ENCODE measurements at regions not wholly inside any gene's neighbourhood (a gene's known extent, or its start where the extent isn't known, plus 50 kb on each side); places are given as distances from the start of the nearest gene placed in this dataset.
"Not testable (repeated sequence)": the region's sequence is repeated elsewhere in the genome, so short reads cannot be mapped to it uniquely, and the experiment has no call there.

- H3K9ac ChIP-seq (ENCODE audit: low read length in 3 of 3) = no peak overlapping the region
- no peaks in the 10 kb centered on the region for H3K27me3 ChIP-seq (ENCODE audit: control insufficient read depth, insufficient read depth, low read length)
- H3K4me1 ChIP-seq (ENCODE audit: control insufficient read depth in 2 of 3, insufficient read depth in 2 of 3, low read depth in 1 of 3, low read length in 3 of 3) = peaks cover 0 to 4% (median 2%) of the 10 kb centered on the region in 3 donors
- intact Hi-C loops (cut with DNase I) = no loop called here
- TF ChIP-seq, protein P1, sequence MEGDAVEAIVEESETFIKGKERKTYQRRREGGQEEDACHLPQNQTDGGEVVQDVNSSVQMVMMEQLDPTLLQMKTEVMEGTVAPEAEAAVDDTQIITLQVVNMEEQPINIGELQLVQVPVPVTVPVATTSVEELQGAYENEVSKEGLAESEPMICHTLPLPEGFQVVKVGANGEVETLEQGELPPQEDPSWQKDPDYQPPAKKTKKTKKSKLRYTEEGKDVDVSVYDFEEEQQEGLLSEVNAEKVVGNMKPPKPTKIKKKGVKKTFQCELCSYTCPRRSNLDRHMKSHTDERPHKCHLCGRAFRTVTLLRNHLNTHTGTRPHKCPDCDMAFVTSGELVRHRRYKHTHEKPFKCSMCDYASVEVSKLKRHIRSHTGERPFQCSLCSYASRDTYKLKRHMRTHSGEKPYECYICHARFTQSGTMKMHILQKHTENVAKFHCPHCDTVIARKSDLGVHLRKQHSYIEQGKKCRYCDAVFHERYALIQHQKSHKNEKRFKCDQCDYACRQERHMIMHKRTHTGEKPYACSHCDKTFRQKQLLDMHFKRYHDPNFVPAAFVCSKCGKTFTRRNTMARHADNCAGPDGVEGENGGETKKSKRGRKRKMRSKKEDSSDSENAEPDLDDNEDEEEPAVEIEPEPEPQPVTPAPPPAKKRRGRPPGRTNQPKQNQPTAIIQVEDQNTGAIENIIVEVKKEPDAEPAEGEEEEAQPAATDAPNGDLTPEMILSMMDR (IDR thresholded peaks at IDR 0.05; ENCODE audit: borderline replicate concordance, extremely low read depth, insufficient read depth) = no peak
- no peak overlapping the region for H3K4me3 ChIP-seq (ENCODE audit: low read length in 3 of 3)
- H3K36me3 ChIP-seq (ENCODE audit: control insufficient read depth in 2 of 3, insufficient read depth in 3 of 3, low read length in 3 of 3) = no peaks in the 10 kb centered on the region
- no peak overlapping the region for H3K27ac ChIP-seq (ENCODE audit: low read depth in 2 of 2, low read length in 2 of 2)
- FAIRE-seq = no peak
- no peaks in the 10 kb centered on the region for H3K9me3 ChIP-seq (ENCODE audit: control insufficient read depth in 2 of 3, insufficient read depth in 1 of 3, low read length in 3 of 3)
- DNase-seq = no peak
Observed at GRCh38 chr1:201730611-201731010, 98.3 kb upstream of the IPO9 start.

GRCh38 chr1:201731142-201731541, 97.8 kb upstream of the IPO9 start:
- Histone ChIP-seq H3K36me3 (ENCODE audit: control insufficient read depth in 2 of 3, insufficient read depth in 3 of 3, low read length in 3 of 3) (no peaks in the 10 kb centered on the region), H3K4me3 (ENCODE audit: low read length in 3 of 3) (no peak overlapping the region), H3K9me3 (ENCODE audit: control insufficient read depth in 2 of 3, insufficient read depth in 1 of 3, low read length in 3 of 3) (no peaks in the 10 kb centered on the region), H3K4me1 (ENCODE audit: control insufficient read depth in 2 of 3, insufficient read depth in 2 of 3, low read depth in 1 of 3, low read length in 3 of 3) (peaks cover 0 to 4% (median 2%) of the 10 kb centered on the region in 3 donors), H3K9ac (ENCODE audit: low read length in 3 of 3) (no peak overlapping the region), H3K27ac (ENCODE audit: low read depth in 2 of 2, low read length in 2 of 2) (no peak overlapping the region), H3K27me3 (ENCODE audit: control insufficient read depth, insufficient read depth, low read length) (no peaks in the 10 kb centered on the region)
- intact Hi-C loops (cut with DNase I) = no loop called here
- FAIRE-seq = no peak
- TF ChIP-seq, protein P1 (IDR thresholded peaks at IDR 0.05; ENCODE audit: borderline replicate concordance, extremely low read depth, insufficient read depth) = no peak
- DNase-seq = no peak

- Histone ChIP-seq H3K27ac (ENCODE audit: low read depth in 2 of 2, low read length in 2 of 2) (no peak overlapping the region), H3K27me3 (ENCODE audit: control insufficient read depth, insufficient read depth, low read length) (no peaks in the 10 kb centered on the region), H3K4me3 (ENCODE audit: low read length in 3 of 3) (no peak overlapping the region), H3K36me3 (ENCODE audit: control insufficient read depth in 2 of 3, insufficient read depth in 3 of 3, low read length in 3 of 3) (no peaks in the 10 kb centered on the region), H3K9ac (ENCODE audit: low read length in 3 of 3) (no peak overlapping the region), H3K4me1 (ENCODE audit: control insufficient read depth in 2 of 3, insufficient read depth in 2 of 3, low read depth in 1 of 3, low read length in 3 of 3) (peaks cover 0 to 4% (median 2%) of the 10 kb centered on the region in 3 donors), H3K9me3 (ENCODE audit: control insufficient read depth in 2 of 3, insufficient read depth in 1 of 3, low read length in 3 of 3) (no peaks in the 10 kb centered on the region)
- TF ChIP-seq, protein P1 (IDR thresholded peaks at IDR 0.05; ENCODE audit: borderline replicate concordance, extremely low read depth, insufficient read depth) = no peak
- no peak for FAIRE-seq
- intact Hi-C loops (cut with DNase I) = no loop called here
- no peak for DNase-seq
Observed at GRCh38 chr1:201731592-201731991, 97.4 kb upstream of the IPO9 start.

DNA sequence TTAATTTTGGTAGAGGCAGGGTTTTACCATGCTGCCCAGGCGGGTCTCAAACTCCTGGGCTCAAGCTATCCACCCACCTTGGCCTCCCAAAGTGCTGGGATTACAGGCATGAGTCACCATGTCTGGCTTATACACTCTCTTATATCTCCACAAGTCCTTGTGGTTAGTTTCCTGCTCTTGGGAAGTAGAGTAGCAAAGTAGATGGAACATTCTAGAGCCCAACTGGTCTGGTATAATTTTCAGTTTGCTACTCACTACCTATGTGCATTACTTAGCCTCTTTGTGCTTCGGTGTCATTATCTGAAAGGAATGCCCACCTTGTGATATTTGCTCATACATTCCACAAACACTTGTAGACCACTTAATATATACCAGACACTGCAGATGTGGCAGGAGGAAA, 96.6 kb upstream of the IPO9 start:
- no peak for FAIRE-seq
- no peaks in the 10 kb centered on the region for H3K27me3 ChIP-seq (ENCODE audit: control insufficient read depth, insufficient read depth, low read length)
- DNase-seq = no peak
- intact Hi-C loops (cut with DNase I) = no loop called here
- no peaks in the 10 kb centered on the region for H3K36me3 ChIP-seq (ENCODE audit: control insufficient read depth in 2 of 3, insufficient read depth in 3 of 3, low read length in 3 of 3)
- H3K4me3 ChIP-seq (ENCODE audit: low read length in 3 of 3) = no peak overlapping the region
- no peak overlapping the region for H3K27ac ChIP-seq (ENCODE audit: low read depth in 2 of 2, low read length in 2 of 2)
- no peaks in the 10 kb centered on the region for H3K9me3 ChIP-seq (ENCODE audit: control insufficient read depth in 2 of 3, insufficient read depth in 1 of 3, low read length in 3 of 3)
- peaks cover 2 to 7% (median 4%) of the 10 kb centered on the region in 3 donors for H3K4me1 ChIP-seq (ENCODE audit: control insufficient read depth in 2 of 3, insufficient read depth in 2 of 3, low read depth in 1 of 3, low read length in 3 of 3)
- TF ChIP-seq, protein P1 (IDR thresholded peaks at IDR 0.05; ENCODE audit: borderline replicate concordance, extremely low read depth, insufficient read depth) = no peak
- no peak overlapping the region for H3K9ac ChIP-seq (ENCODE audit: low read length in 3 of 3)

DNA sequence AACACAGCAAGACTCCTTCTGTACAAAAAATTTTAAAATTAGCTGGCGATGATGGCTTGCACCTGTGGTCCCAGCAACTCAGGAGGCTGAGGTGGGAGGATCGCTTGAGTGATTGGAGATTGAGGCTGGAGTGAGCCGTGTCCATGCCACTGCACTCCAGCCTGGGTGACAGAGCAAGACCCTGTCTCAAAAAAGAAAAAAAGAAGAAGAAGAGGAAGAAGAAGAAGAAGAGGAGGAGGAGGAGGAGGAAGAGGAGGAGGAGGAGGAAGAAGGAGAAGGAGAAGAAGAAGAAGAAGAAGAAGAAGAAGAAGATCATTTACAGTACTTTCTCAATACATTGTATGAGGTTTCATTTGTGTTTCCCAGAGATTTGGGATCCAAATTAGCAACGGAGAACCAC, 94.7 kb upstream of the IPO9 start:
- DNase-seq; H3K9me3 ChIP-seq (ENCODE audit: control insufficient read depth in 2 of 3, insufficient read depth in 1 of 3, low read length in 3 of 3); H3K36me3 ChIP-seq (ENCODE audit: control insufficient read depth in 2 of 3, insufficient read depth in 3 of 3, low read length in 3 of 3); H3K4me1 ChIP-seq (ENCODE audit: control insufficient read depth in 2 of 3, insufficient read depth in 2 of 3, low read depth in 1 of 3, low read length in 3 of 3); H3K9ac ChIP-seq (ENCODE audit: low read length in 3 of 3); H3K27ac ChIP-seq (ENCODE audit: low read depth in 2 of 2, low read length in 2 of 2); H3K4me3 ChIP-seq (ENCODE audit: low read length in 3 of 3); intact Hi-C loops (cut with DNase I); FAIRE-seq; H3K27me3 ChIP-seq (ENCODE audit: control insufficient read depth, insufficient read depth, low read length): not testable (repeated sequence)
